WTC11 (cell line): ENCODE measurements at regions not wholly inside any gene's neighbourhood (a gene's known extent, or its start where the extent isn't known, plus 50 kb on each side); places are given as distances from the start of the nearest gene placed in this dataset.

Source experiments
- CBFB ChIP-seq: sonication (generic); formaldehyde crosslinking; IDR thresholded peaks from 2 replicates; pipeline ENCODE4 v1.8.1; 2022; ENCODE audit warnings: mild to moderate bottlenecking, low read depth, missing genetic modification reagents
- CREB1 ChIP-seq: sonication (generic); formaldehyde crosslinking; IDR thresholded peaks from 2 replicates; pipeline ENCODE4 v1.8.0; 2023; ENCODE audit warnings: mild to moderate bottlenecking, missing genetic modification reagents
- E2F5 ChIP-seq: sonication (generic); formaldehyde crosslinking; IDR thresholded peaks from 2 replicates; pipeline ENCODE4 v1.8.1; 2022; ENCODE audit warnings: mild to moderate bottlenecking, moderate library complexity, missing genetic modification reagents
- JUN ChIP-seq: sonication (generic); formaldehyde crosslinking; IDR thresholded peaks from 2 replicates; pipeline ENCODE4 v1.8.0; 2023; ENCODE audit warnings: mild to moderate bottlenecking, missing genetic modification reagents
- MAX ChIP-seq: sonication (generic); formaldehyde crosslinking; IDR thresholded peaks from 2 replicates; pipeline ENCODE4 v1.8.0; 2022; ENCODE audit warnings: mild to moderate bottlenecking, missing genetic modification reagents
- NFE2L1 ChIP-seq: sonication (generic); formaldehyde crosslinking; IDR thresholded peaks from 2 replicates; pipeline ENCODE4 v1.8.1; 2023; ENCODE audit warnings: missing genetic modification reagents
- SOX15 ChIP-seq: fragments of 250-450 bp; sonication (Bioruptor Pico); IDR thresholded peaks from 2 replicates; pipeline ENCODE4 v1.9.0; 2021; ENCODE audit warnings: mild to moderate bottlenecking
- ZNF423 ChIP-seq: fragments of 250-450 bp; sonication (Bioruptor Pico); IDR thresholded peaks from 2 replicates; pipeline ENCODE4 v2.1.2; 2022; ENCODE audit warnings: mild to moderate bottlenecking, moderate library complexity
- ZSCAN18 ChIP-seq: fragments of 250-450 bp; sonication (Bioruptor Pico); IDR thresholded peaks from 2 replicates; pipeline ENCODE4 v2.1.2; 2022; ENCODE audit warnings: mild to moderate bottlenecking, moderate library complexity
- TF ChIP-seq, protein P1 (sequence below): fragments of 200-600 bp; IDR thresholded peaks from 2 replicates; pipeline ENCODE4 v1.8.0; 2022; ENCODE audit warnings: antibody characterized with exemption
- TF ChIP-seq, protein P2 (sequence below): sonication (generic); formaldehyde crosslinking; IDR thresholded peaks from 2 replicates; pipeline ENCODE4 v1.8.1; 2022; ENCODE audit warnings: mild to moderate bottlenecking, missing genetic modification reagents, moderate library complexity, borderline replicate concordance
- TF ChIP-seq, protein P3 (sequence below): sonication (generic); formaldehyde crosslinking; IDR thresholded peaks from 2 replicates; pipeline ENCODE4 v1.8.1; 2023; ENCODE audit warnings: mild to moderate bottlenecking, missing genetic modification reagents

GRCh38 chr2:43068631-43069517 lies 157.5 kb downstream of the ZFP36L2 start:
- TF ChIP-seq, protein P1, sequence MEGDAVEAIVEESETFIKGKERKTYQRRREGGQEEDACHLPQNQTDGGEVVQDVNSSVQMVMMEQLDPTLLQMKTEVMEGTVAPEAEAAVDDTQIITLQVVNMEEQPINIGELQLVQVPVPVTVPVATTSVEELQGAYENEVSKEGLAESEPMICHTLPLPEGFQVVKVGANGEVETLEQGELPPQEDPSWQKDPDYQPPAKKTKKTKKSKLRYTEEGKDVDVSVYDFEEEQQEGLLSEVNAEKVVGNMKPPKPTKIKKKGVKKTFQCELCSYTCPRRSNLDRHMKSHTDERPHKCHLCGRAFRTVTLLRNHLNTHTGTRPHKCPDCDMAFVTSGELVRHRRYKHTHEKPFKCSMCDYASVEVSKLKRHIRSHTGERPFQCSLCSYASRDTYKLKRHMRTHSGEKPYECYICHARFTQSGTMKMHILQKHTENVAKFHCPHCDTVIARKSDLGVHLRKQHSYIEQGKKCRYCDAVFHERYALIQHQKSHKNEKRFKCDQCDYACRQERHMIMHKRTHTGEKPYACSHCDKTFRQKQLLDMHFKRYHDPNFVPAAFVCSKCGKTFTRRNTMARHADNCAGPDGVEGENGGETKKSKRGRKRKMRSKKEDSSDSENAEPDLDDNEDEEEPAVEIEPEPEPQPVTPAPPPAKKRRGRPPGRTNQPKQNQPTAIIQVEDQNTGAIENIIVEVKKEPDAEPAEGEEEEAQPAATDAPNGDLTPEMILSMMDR = no peak
- no peak for TF ChIP-seq ZSCAN18 (CRISPR knock-in tag)
- TF ChIP-seq, protein P2, sequence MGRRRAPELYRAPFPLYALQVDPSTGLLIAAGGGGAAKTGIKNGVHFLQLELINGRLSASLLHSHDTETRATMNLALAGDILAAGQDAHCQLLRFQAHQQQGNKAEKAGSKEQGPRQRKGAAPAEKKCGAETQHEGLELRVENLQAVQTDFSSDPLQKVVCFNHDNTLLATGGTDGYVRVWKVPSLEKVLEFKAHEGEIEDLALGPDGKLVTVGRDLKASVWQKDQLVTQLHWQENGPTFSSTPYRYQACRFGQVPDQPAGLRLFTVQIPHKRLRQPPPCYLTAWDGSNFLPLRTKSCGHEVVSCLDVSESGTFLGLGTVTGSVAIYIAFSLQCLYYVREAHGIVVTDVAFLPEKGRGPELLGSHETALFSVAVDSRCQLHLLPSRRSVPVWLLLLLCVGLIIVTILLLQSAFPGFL (CRISPR knock-in tag) = no peak
- TF ChIP-seq NFE2L1 = no peak
- TF ChIP-seq JUN (CRISPR knock-in tag) = no peak
- no peak for TF ChIP-seq E2F5
- TF ChIP-seq CBFB (CRISPR knock-in tag) = no peak
- no peak for TF ChIP-seq SOX15 (CRISPR knock-in tag)
- TF ChIP-seq, protein P3, sequence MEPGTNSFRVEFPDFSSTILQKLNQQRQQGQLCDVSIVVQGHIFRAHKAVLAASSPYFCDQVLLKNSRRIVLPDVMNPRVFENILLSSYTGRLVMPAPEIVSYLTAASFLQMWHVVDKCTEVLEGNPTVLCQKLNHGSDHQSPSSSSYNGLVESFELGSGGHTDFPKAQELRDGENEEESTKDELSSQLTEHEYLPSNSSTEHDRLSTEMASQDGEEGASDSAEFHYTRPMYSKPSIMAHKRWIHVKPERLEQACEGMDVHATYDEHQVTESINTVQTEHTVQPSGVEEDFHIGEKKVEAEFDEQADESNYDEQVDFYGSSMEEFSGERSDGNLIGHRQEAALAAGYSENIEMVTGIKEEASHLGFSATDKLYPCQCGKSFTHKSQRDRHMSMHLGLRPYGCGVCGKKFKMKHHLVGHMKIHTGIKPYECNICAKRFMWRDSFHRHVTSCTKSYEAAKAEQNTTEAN (CRISPR knock-in tag) = no peak
- no peak for TF ChIP-seq ZNF423 (CRISPR knock-in tag)
- no peak for TF ChIP-seq CREB1 (CRISPR knock-in tag)
- TF ChIP-seq MAX = no peak
